Adrenal gland (tissue), 5 donors: ENCODE measurements at regions not wholly inside any gene's neighbourhood (a gene's known extent, or its start where the extent isn't known, plus 50 kb on each side); places are given as distances from the start of the nearest gene placed in this dataset.

Experiments used
- CTCF ChIP-seq, 6 experiments: fragments of 450-650 bp in 4 of 6; fragments of 200-600 bp in 2 of 6; sonication (generic) in 1 of 6; IDR thresholded peaks; 1 replicate in 5 of 6; 2 replicates in 1 of 6; pipeline versions ENCODE4 v1.5.1 to v1.8.0; 2016 to 2021; ENCODE audit warnings: antibody characterized with exemption in 6 of 6, mild to moderate bottlenecking in 2 of 6, moderate library complexity in 1 of 6
- POLR2A ChIP-seq, 2 donors: fragments of 450-650 bp; IDR thresholded peaks; one replicate each; pipeline ENCODE4 v1.6.1; 2017; ENCODE audit warnings: antibody characterized with exemption in 2 of 2, mild to moderate bottlenecking in 2 of 2, moderate library complexity in 1 of 2
- donor health status: DM: no; HTN: no; CAD: no.

GRCh38 chr5:33284681-33285080, 156.1 kb upstream of the TARS1 start:
- TF ChIP-seq CTCF (IDR thresholded peaks at IDR 0.05) (no peak), POLR2A (IDR thresholded peaks at IDR 0.05) (no peak)
